NCI-H526 (cell line): ENCODE measurements at regions not wholly inside any gene's neighbourhood (a gene's known extent, or its start where the extent isn't known, plus 50 kb on each side); places are given as distances from the start of the nearest gene placed in this dataset.

ENCODE experiments used
- DNase-seq, 2 experiments: peaks; one replicate each; lab custom pipeline; 2025; lab: John Stamatoyannopoulos, UW

GRCh38 chr2:129252781-129253460, 726.5 kb upstream of the RAB6C start:
- no peak for DNase-seq

DNA sequence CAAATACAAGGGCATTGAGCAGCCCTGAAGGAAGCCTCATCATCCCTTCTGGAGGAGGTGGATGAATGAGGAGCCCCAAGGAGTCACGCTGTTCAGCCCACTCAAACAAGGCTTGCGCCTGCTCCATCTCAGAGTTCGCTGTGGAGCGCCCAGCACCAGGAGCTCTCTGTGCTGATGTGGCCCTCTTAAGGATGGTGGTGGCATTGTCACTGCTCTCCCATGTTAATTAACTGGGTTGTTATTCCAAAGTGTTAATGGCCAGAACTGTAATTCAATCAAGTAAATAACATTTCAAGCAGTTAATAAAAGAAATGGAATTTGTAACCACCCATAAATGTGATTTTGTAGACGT, 726.0 kb upstream of the RAB6C start:
- DNase-seq, result peak in 1 of 2 experiments; percentile 38

- no peak for DNase-seq
These were observed 724.7 kb upstream of the RAB6C start for GRCh38 chr2:129254718-129255117.

GRCh38 chr2:129255610-129256313, 723.7 kb upstream of the RAB6C start:
- DNase-seq, result no peak

- DNase-seq, result no peak
These were observed 722.8 kb upstream of the RAB6C start for GRCh38 chr2:129256642-129257041.

GRCh38 chr2:129262934-129263333, 716.5 kb upstream of the RAB6C start:
- no peak for DNase-seq

GRCh38 chr2:129263939-129264338, 715.5 kb upstream of the RAB6C start:
- DNase-seq, result no peak

GRCh38 chr2:129267559-129267958, 711.9 kb upstream of the RAB6C start:
- DNase-seq, result no peak

- no peak for DNase-seq
These were observed 706.0 kb upstream of the RAB6C start for GRCh38 chr2:129273266-129274037.

DNA sequence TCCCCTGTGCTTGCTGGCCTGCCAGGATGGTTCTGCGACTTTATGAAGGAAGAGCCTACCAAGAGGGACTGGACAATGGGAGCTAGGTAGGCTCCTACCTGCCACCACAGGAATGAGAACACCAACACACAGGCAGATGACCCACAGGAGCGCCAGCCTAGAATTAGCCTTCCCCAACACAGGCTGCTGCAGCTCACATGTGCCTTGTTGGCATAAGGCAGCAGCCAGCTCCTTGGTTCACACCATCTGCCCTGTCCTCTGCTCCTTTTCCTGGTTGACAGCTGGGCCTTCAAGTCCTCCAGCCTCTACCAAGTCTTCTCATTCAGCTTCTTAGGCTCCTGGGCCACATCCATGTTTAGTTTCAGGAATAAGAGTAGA, 705.4 kb upstream of the RAB6C start:
- no peak for DNase-seq

GRCh38 chr2:129274918-129275317, 704.5 kb upstream of the RAB6C start:
- DNase-seq, result no peak

DNA sequence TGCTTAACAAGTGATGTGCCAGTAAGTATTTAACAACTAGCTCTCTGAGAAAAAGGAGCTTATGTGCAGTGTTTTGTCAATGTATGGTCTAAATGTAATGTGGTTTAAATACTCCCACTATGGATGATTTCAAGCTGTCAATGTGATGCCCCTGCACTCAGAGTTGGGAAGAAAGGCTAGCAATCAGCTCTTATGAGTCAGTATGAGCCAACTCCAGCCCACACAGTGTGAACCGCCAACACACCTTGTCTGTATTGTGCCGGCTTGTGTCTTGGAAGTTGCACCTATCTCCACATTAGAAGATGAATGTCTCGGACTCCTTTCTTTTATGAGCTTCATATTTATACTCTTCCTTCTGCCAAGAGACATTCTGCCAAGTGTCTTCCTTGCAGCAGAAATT, 703.8 kb upstream of the RAB6C start:
- no peak for DNase-seq

DNA sequence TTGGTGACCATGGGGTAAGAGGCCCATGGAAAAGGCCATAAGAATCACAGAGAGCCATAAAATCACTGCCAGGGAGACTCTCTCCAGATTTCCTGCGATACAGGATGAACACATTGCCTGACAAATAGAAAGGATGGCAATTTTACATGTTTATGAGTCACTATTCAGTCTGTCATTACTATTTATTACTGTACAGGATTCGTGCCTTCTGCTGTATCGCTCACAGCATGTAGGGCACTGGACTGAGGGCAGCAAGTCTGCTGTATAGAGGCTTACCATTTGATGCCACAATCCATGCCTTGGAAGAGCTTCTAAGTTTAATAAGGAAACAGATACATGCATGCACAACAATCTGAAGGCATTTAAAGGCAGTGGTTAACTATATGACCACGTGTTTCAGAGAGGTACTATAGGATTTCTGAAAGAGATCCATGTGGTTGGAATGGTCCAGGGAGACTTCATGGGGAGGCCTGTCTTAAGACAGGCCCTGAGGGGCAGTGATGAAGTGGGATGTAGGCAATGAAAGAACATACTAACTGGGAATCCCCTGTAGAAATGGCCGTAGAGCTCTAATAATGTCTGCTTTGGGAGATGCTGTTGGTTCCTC, 702.4 kb upstream of the RAB6C start:
- no peak for DNase-seq

GRCh38 chr2:129277585-129277981, 701.9 kb upstream of the RAB6C start:
- no peak for DNase-seq

- DNase-seq, result no peak
These were observed 697.5 kb upstream of the RAB6C start for GRCh38 chr2:129281791-129282530.

DNA sequence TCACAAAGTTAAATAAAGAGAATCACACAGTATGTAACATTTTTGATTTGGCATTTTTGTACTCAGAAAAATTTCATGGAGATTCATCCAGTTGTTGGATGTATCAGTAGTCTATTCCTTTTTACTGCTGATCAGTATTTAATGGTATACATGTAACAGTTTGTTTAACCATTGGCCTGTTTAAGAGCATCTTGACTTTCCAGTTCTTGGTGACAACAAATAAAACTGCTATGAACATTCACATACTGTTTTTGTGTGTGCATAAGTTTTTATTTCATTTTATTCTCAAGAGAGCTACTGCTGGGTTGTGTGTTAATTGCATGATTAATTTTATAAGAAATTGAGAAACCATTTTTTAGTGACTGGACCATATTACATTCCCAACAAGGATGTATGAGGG, 694.5 kb upstream of the RAB6C start:
- no peak for DNase-seq

- no peak for DNase-seq
These were observed 686.1 kb upstream of the RAB6C start for GRCh38 chr2:129293326-129293725.

- no peak for DNase-seq
These were observed 683.1 kb upstream of the RAB6C start for GRCh38 chr2:129296396-129296795.

- no peak for DNase-seq
These were observed 682.7 kb upstream of the RAB6C start for GRCh38 chr2:129296806-129297205.

- no peak for DNase-seq
These were observed 682.0 kb upstream of the RAB6C start for GRCh38 chr2:129297430-129297829.

GRCh38 chr2:129299338-129299737, 680.1 kb upstream of the RAB6C start:
- no peak for DNase-seq

GRCh38 chr2:129299756-129300155, 679.7 kb upstream of the RAB6C start:
- no peak for DNase-seq
